ENCODE measurements at regions not wholly inside any gene's neighbourhood (a gene's known extent, or its start where the extent isn't known, plus 50 kb on each side); places are given as distances from the start of the nearest gene placed in this dataset.

DNA sequence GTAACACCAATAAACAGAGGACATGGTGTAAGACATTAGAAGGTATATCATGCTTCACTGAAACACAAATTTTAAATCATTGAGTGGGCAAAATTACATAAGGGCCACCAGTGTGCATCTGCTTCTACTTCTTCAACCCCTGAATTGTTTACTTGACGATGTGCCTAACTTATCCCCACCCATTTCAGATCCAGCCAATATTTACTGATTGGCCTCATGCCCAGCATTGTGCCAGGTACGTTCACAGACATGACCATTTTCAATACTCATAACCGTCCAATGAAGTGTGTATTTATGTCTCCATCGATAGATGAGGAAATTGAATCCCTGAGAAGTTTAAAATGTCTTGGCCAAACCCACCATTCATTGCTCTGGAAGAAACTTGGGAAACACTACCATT, 208.3 kb upstream of the MID1 start:
- no peak for TF ChIP-seq EZH2 (IDR thresholded peaks at IDR 0.05; ENCODE audit: borderline replicate concordance, low read length)
- TF ChIP-seq, protein P1, sequence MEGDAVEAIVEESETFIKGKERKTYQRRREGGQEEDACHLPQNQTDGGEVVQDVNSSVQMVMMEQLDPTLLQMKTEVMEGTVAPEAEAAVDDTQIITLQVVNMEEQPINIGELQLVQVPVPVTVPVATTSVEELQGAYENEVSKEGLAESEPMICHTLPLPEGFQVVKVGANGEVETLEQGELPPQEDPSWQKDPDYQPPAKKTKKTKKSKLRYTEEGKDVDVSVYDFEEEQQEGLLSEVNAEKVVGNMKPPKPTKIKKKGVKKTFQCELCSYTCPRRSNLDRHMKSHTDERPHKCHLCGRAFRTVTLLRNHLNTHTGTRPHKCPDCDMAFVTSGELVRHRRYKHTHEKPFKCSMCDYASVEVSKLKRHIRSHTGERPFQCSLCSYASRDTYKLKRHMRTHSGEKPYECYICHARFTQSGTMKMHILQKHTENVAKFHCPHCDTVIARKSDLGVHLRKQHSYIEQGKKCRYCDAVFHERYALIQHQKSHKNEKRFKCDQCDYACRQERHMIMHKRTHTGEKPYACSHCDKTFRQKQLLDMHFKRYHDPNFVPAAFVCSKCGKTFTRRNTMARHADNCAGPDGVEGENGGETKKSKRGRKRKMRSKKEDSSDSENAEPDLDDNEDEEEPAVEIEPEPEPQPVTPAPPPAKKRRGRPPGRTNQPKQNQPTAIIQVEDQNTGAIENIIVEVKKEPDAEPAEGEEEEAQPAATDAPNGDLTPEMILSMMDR (IDR thresholded peaks at IDR 0.05; ENCODE audit: low read length) = no peak
